ENCODE measurements at regions not wholly inside any gene's neighbourhood (a gene's known extent, or its start where the extent isn't known, plus 50 kb on each side); places are given as distances from the start of the nearest gene placed in this dataset.

GRCh38 chr12:95371571-95371970, 102.4 kb upstream of the METAP2 start:
- TF ChIP-seq CTCF (IDR thresholded peaks at IDR 0.05) (no peak), POLR2A (IDR thresholded peaks at IDR 0.05) (no peak)
